Amniotic epithelial cell (primary cell): ENCODE measurements at regions not wholly inside any gene's neighbourhood (a gene's known extent, or its start where the extent isn't known, plus 50 kb on each side); places are given as distances from the start of the nearest gene placed in this dataset.
"Not testable (repeated sequence)": the region's sequence is repeated elsewhere in the genome, so short reads cannot be mapped to it uniquely, and the experiment has no call there.

Source experiments
- DNase-seq: peaks from one replicate; pipeline ENCODE4 v3.0.0-alpha.2; 2010; ENCODE audit warnings: low read depth

- no peak for DNase-seq
These were observed 99.4 kb upstream of the PTPN3 start for GRCh38 chr9:109597496-109597895.

- DNase-seq = no peak
These were observed 101.0 kb upstream of the PTPN3 start for GRCh38 chr9:109599131-109599530.

GRCh38 chr9:109599711-109600110 is 101.6 kb upstream of the PTPN3 start:
- DNase-seq = no peak

GRCh38 chr9:109600142-109600541 is 102.0 kb upstream of the PTPN3 start:
- DNase-seq = peak; percentile 87

GRCh38 chr9:109601181-109601580 is 103.1 kb upstream of the PTPN3 start:
- DNase-seq = no peak

- DNase-seq = no peak
These were observed 104.9 kb upstream of the PTPN3 start for GRCh38 chr9:109602987-109603386.

- no peak for DNase-seq
These were observed 106.0 kb upstream of the PTPN3 start for GRCh38 chr9:109604131-109604530.

- peak; percentile 18 for DNase-seq
These were observed 106.7 kb upstream of the PTPN3 start for GRCh38 chr9:109604781-109605180.

- DNase-seq = no peak
These were observed 111.0 kb upstream of the PTPN3 start for GRCh38 chr9:109609060-109609459.

- DNase-seq = no peak
These were observed 118.5 kb upstream of the PTPN3 start for GRCh38 chr9:109616571-109617120.

GRCh38 chr9:109619310-109619709 is 121.2 kb upstream of the PTPN3 start:
- no peak for DNase-seq

- DNase-seq = no peak
These were observed 126.0 kb upstream of the PTPN3 start for GRCh38 chr9:109624143-109624542.

GRCh38 chr9:109624896-109625295 is 126.8 kb upstream of the PTPN3 start:
- DNase-seq = no peak

- no peak for DNase-seq
These were observed 128.9 kb upstream of the PTPN3 start for GRCh38 chr9:109627042-109627441.

- no peak for DNase-seq
These were observed 131.5 kb upstream of the PTPN3 start for GRCh38 chr9:109629615-109630014.

- DNase-seq = peak; percentile 3
These were observed 134.7 kb upstream of the PTPN3 start for GRCh38 chr9:109632817-109633216.

GRCh38 chr9:109639674-109640579 is 140.1 kb upstream of the PALM2AKAP2 start:
- no peak for DNase-seq

GRCh38 chr9:109640580-109641371 is 139.2 kb upstream of the PALM2AKAP2 start:
- DNase-seq = no peak

- no peak for DNase-seq
These were observed 138.7 kb upstream of the PALM2AKAP2 start for GRCh38 chr9:109641372-109641659.

- peak; percentile 22 for DNase-seq
These were observed 127.9 kb upstream of the PALM2AKAP2 start for GRCh38 chr9:109652112-109652511.

GRCh38 chr9:109652971-109653370 is 127.0 kb upstream of the PALM2AKAP2 start:
- peak; percentile 30 for DNase-seq

- DNase-seq = no peak
These were observed 126.5 kb upstream of the PALM2AKAP2 start for GRCh38 chr9:109653470-109653869.

- DNase-seq = not testable (repeated sequence)
These were observed 116.0 kb upstream of the PALM2AKAP2 start for GRCh38 chr9:109663978-109664377.
